Neural cell (in vitro differentiated cells): ENCODE measurements at regions not wholly inside any gene's neighbourhood (a gene's known extent, or its start where the extent isn't known, plus 50 kb on each side); places are given as distances from the start of the nearest gene placed in this dataset.

Experiments
- EZH2 ChIP-seq: fragments of 200-600, 300-800 bp; shearing (Covaris generic), sonication (generic); IDR thresholded peaks from 2 replicates; pipeline ENCODE4 v1.6.1; 2014; ENCODE audit warnings: antibody characterized with exemption, low read length, borderline replicate concordance, mild to moderate bottlenecking; ENCODE audit not compliant: insufficient read depth, poor library complexity, severe bottlenecking
- SMC3 ChIP-seq: fragments of 450-650 bp; conservative IDR thresholded peaks from 2 replicates; pipeline ENCODE4 v1.6.1; 2014; ENCODE audit warnings: antibody characterized with exemption, mild to moderate bottlenecking, moderate library complexity; ENCODE audit not compliant: poor library complexity

GRCh38 chr4:100049872-100050271, 99.8 kb upstream of the H2AZ1 start:
- no peak for TF ChIP-seq SMC3
- TF ChIP-seq EZH2 = no peak
